ENCODE measurements at regions not wholly inside any gene's neighbourhood (a gene's known extent, or its start where the extent isn't known, plus 50 kb on each side); places are given as distances from the start of the nearest gene placed in this dataset.

GRCh38 chr5:68749631-68750030 lies 344.2 kb upstream of the SLC30A5 start:
- TF ChIP-seq, protein P1, sequence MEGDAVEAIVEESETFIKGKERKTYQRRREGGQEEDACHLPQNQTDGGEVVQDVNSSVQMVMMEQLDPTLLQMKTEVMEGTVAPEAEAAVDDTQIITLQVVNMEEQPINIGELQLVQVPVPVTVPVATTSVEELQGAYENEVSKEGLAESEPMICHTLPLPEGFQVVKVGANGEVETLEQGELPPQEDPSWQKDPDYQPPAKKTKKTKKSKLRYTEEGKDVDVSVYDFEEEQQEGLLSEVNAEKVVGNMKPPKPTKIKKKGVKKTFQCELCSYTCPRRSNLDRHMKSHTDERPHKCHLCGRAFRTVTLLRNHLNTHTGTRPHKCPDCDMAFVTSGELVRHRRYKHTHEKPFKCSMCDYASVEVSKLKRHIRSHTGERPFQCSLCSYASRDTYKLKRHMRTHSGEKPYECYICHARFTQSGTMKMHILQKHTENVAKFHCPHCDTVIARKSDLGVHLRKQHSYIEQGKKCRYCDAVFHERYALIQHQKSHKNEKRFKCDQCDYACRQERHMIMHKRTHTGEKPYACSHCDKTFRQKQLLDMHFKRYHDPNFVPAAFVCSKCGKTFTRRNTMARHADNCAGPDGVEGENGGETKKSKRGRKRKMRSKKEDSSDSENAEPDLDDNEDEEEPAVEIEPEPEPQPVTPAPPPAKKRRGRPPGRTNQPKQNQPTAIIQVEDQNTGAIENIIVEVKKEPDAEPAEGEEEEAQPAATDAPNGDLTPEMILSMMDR (IDR thresholded peaks at IDR 0.05) = no peak
- H3K27ac ChIP-seq = no peak overlapping the region
- no peaks in the 10 kb centered on the region for H3K36me3 ChIP-seq
- no peak overlapping the region for H3K4me3 ChIP-seq
- intact Hi-C loops (cut with DNase I) = no loop called here
- H3K27me3 ChIP-seq = no peaks in the 10 kb centered on the region
- no peaks in the 10 kb centered on the region for H3K9me3 ChIP-seq
- DNase-seq (no peak), ATAC-seq (no peak)
- no peaks in the 10 kb centered on the region for H3K4me1 ChIP-seq

- Histone ChIP-seq H3K4me1 (no peaks in the 10 kb centered on the region), H3K27ac (no peak overlapping the region), H3K27me3 (no peaks in the 10 kb centered on the region), H3K4me3 (no peak overlapping the region), H3K9me3 (no peaks in the 10 kb centered on the region), H3K36me3 (no peaks in the 10 kb centered on the region)
- intact Hi-C loops (cut with DNase I) = no loop called here
- ATAC-seq (no peak), DNase-seq (no peak)
- TF ChIP-seq, protein P1 (IDR thresholded peaks at IDR 0.05) = no peak
Observed at GRCh38 chr5:68751661-68752060, 342.2 kb upstream of the SLC30A5 start.

GRCh38 chr5:68754536-68754935 lies 339.3 kb upstream of the SLC30A5 start:
- TF ChIP-seq, protein P1 (IDR thresholded peaks at IDR 0.05) = no peak
- Histone ChIP-seq H3K36me3 (no peaks in the 10 kb centered on the region), H3K4me3 (no peak overlapping the region), H3K9me3 (no peaks in the 10 kb centered on the region), H3K27ac (no peak overlapping the region), H3K4me1 (no peaks in the 10 kb centered on the region), H3K27me3 (no peaks in the 10 kb centered on the region)
- no peak for ATAC-seq
- DNase-seq = no peak
- intact Hi-C loops (cut with DNase I) = no loop called here

GRCh38 chr5:68755293-68755692 lies 338.5 kb upstream of the SLC30A5 start:
- no peak for ATAC-seq
- TF ChIP-seq, protein P1 (IDR thresholded peaks at IDR 0.05) = no peak
- no peak for DNase-seq

GRCh38 chr5:68757006-68757405 lies 336.8 kb upstream of the SLC30A5 start:
- H3K36me3 ChIP-seq = no peaks in the 10 kb centered on the region
- no peak overlapping the region for H3K4me3 ChIP-seq
- H3K27me3 ChIP-seq = no peaks in the 10 kb centered on the region
- no peak for ATAC-seq
- TF ChIP-seq, protein P1 (IDR thresholded peaks at IDR 0.05) = no peak
- H3K27ac ChIP-seq = no peak overlapping the region
- intact Hi-C loops (cut with DNase I) = no loop called here
- no peaks in the 10 kb centered on the region for H3K4me1 ChIP-seq
- no peak for DNase-seq
- no peaks in the 10 kb centered on the region for H3K9me3 ChIP-seq

More at GRCh38 chr5:68755293-68755692, 338.5 kb upstream of the SLC30A5 start:
- H3K4me3 ChIP-seq = no peak overlapping the region
- intact Hi-C loops (cut with DNase I) = no loop called here
- H3K9me3 ChIP-seq = no peaks in the 10 kb centered on the region
- H3K27ac ChIP-seq = no peak overlapping the region
- no peaks in the 10 kb centered on the region for H3K4me1 ChIP-seq
- H3K27me3 ChIP-seq = no peaks in the 10 kb centered on the region
- H3K36me3 ChIP-seq = no peaks in the 10 kb centered on the region
